ENCODE measurements at regions not wholly inside any gene's neighbourhood (a gene's known extent, or its start where the extent isn't known, plus 50 kb on each side); places are given as distances from the start of the nearest gene placed in this dataset.

GRCh38 chr2:83168377-83168776, 1290.7 kb downstream of the SUCLG1 start:
- no peak for DNase-seq
- no peaks in the 10 kb centered on the region for H3K4me1 ChIP-seq (ENCODE audit: low read length)
- TF ChIP-seq EZH2phosphoT487 (IDR thresholded peaks at IDR 0.05; ENCODE audit: low read length), result no peak
- no peak for TF ChIP-seq EZH2 (optimal IDR thresholded peaks at IDR 0.05; ENCODE audit: low read depth, low read length)
- TF ChIP-seq CTCF (IDR thresholded peaks at IDR 0.05; ENCODE audit: low read length), result no peak
- H3K9me3 ChIP-seq (replicated peaks; ENCODE audit: insufficient read depth, low read length), result no peaks in the 10 kb centered on the region
- no peak overlapping the region for H3K4me2 ChIP-seq (ENCODE audit: low read depth, low read length)
- no peaks in the 10 kb centered on the region for H3K27me3 ChIP-seq (replicated peaks; ENCODE audit: insufficient read depth, low read length)
- no peak overlapping the region for H3K4me3 ChIP-seq (ENCODE audit: low read length)
- no peak overlapping the region for H2AFZ ChIP-seq (ENCODE audit: low read length)
- no peaks in the 10 kb centered on the region for H3K9me2 ChIP-seq (replicated peaks; ENCODE audit: insufficient read depth, low read length)
- no peaks in the 10 kb centered on the region for H4K20me1 ChIP-seq (ENCODE audit: insufficient read depth, low read length)
- H3F3A ChIP-seq (ENCODE audit: insufficient read depth, low read length), result no peaks in the 10 kb centered on the region
- H3K27ac ChIP-seq (ENCODE audit: low read length), result no peak overlapping the region
- no peaks in the 10 kb centered on the region for H3K79me2 ChIP-seq (ENCODE audit: low read length)
- no peak overlapping the region for H3K9ac ChIP-seq (ENCODE audit: low read length)
- H3K36me3 ChIP-seq (replicated peaks; ENCODE audit: insufficient read depth, low read length), result no peaks in the 10 kb centered on the region

- DNase-seq, result no peak
- Histone ChIP-seq H3K27me3 (replicated peaks; ENCODE audit: insufficient read depth, low read length) (no peaks in the 10 kb centered on the region), H3K27ac (ENCODE audit: low read length) (no peak overlapping the region), H3K79me2 (ENCODE audit: low read length) (no peaks in the 10 kb centered on the region), H3K4me1 (ENCODE audit: low read length) (no peaks in the 10 kb centered on the region), H3K9me2 (replicated peaks; ENCODE audit: insufficient read depth, low read length) (no peaks in the 10 kb centered on the region), H3K36me3 (replicated peaks; ENCODE audit: insufficient read depth, low read length) (no peaks in the 10 kb centered on the region), H2AFZ (ENCODE audit: low read length) (no peak overlapping the region), H3K9ac (ENCODE audit: low read length) (no peak overlapping the region), H4K20me1 (ENCODE audit: insufficient read depth, low read length) (no peaks in the 10 kb centered on the region), H3K4me2 (ENCODE audit: low read depth, low read length) (no peak overlapping the region), H3K4me3 (ENCODE audit: low read length) (no peak overlapping the region), H3F3A (ENCODE audit: insufficient read depth, low read length) (no peaks in the 10 kb centered on the region), H3K9me3 (replicated peaks; ENCODE audit: insufficient read depth, low read length) (no peaks in the 10 kb centered on the region)
- TF ChIP-seq CTCF (IDR thresholded peaks at IDR 0.05; ENCODE audit: low read length), result no peak
Measured at GRCh38 chr2:83162421-83162820, 1296.7 kb downstream of the SUCLG1 start.

GRCh38 chr2:83160571-83160970, 1298.5 kb downstream of the SUCLG1 start:
- Histone ChIP-seq H3K27ac (ENCODE audit: low read length) (no peak overlapping the region), H3K9me2 (replicated peaks; ENCODE audit: insufficient read depth, low read length) (no peaks in the 10 kb centered on the region), H4K20me1 (ENCODE audit: insufficient read depth, low read length) (no peaks in the 10 kb centered on the region), H3K9ac (ENCODE audit: low read length) (no peak overlapping the region), H3K27me3 (replicated peaks; ENCODE audit: insufficient read depth, low read length) (no peaks in the 10 kb centered on the region), H3K79me2 (ENCODE audit: low read length) (no peaks in the 10 kb centered on the region), H3K9me3 (replicated peaks; ENCODE audit: insufficient read depth, low read length) (no peaks in the 10 kb centered on the region), H3F3A (ENCODE audit: insufficient read depth, low read length) (no peaks in the 10 kb centered on the region), H2AFZ (ENCODE audit: low read length) (no peak overlapping the region), H3K4me1 (ENCODE audit: low read length) (no peaks in the 10 kb centered on the region), H3K36me3 (replicated peaks; ENCODE audit: insufficient read depth, low read length) (no peaks in the 10 kb centered on the region), H3K4me3 (ENCODE audit: low read length) (no peak overlapping the region), H3K4me2 (ENCODE audit: low read depth, low read length) (no peak overlapping the region)
- no peak for TF ChIP-seq CTCF (IDR thresholded peaks at IDR 0.05; ENCODE audit: low read length)
- TF ChIP-seq EZH2phosphoT487 (IDR thresholded peaks at IDR 0.05; ENCODE audit: low read length), result no peak
- TF ChIP-seq EZH2 (optimal IDR thresholded peaks at IDR 0.05; ENCODE audit: low read depth, low read length), result no peak
- no peak for DNase-seq

- Histone ChIP-seq H3K9ac (ENCODE audit: low read length) (no peak overlapping the region), H3K36me3 (replicated peaks; ENCODE audit: insufficient read depth, low read length) (no peaks in the 10 kb centered on the region), H3K27me3 (replicated peaks; ENCODE audit: insufficient read depth, low read length) (no peaks in the 10 kb centered on the region), H3K4me3 (ENCODE audit: low read length) (no peak overlapping the region), H3K9me2 (replicated peaks; ENCODE audit: insufficient read depth, low read length) (no peaks in the 10 kb centered on the region), H3K4me1 (ENCODE audit: low read length) (no peaks in the 10 kb centered on the region), H3K9me3 (replicated peaks; ENCODE audit: insufficient read depth, low read length) (no peaks in the 10 kb centered on the region), H2AFZ (ENCODE audit: low read length) (no peak overlapping the region), H3K79me2 (ENCODE audit: low read length) (no peaks in the 10 kb centered on the region), H3K4me2 (ENCODE audit: low read depth, low read length) (no peak overlapping the region), H3K27ac (ENCODE audit: low read length) (no peak overlapping the region), H4K20me1 (ENCODE audit: insufficient read depth, low read length) (no peaks in the 10 kb centered on the region), H3F3A (ENCODE audit: insufficient read depth, low read length) (no peaks in the 10 kb centered on the region)
- no peak for DNase-seq
- TF ChIP-seq EZH2phosphoT487 (IDR thresholded peaks at IDR 0.05; ENCODE audit: low read length), result no peak
Measured at GRCh38 chr2:83155826-83156225, 1303.3 kb downstream of the SUCLG1 start.
